Breast epithelium (tissue), 3 donors: ENCODE measurements at regions not wholly inside any gene's neighbourhood (a gene's known extent, or its start where the extent isn't known, plus 50 kb on each side); places are given as distances from the start of the nearest gene placed in this dataset.

Experiments
- CTCF ChIP-seq, 3 donors: fragments of 450-650 bp; IDR thresholded peaks; one replicate each; pipeline ENCODE4 v1.5.1; 2016 to 2017; ENCODE audit warnings: antibody characterized with exemption in 3 of 3, mild to moderate bottlenecking in 3 of 3, moderate library complexity in 3 of 3
- POLR2A ChIP-seq: fragments of 450-650 bp; IDR thresholded peaks from one replicate; pipeline ENCODE4 v1.6.1; 2016; ENCODE audit warnings: antibody characterized with exemption, mild to moderate bottlenecking, moderate library complexity
- POLR2AphosphoS5 ChIP-seq, 3 donors: sonication (generic); formaldehyde crosslinking; IDR thresholded peaks; one replicate each; pipeline ENCODE4 v1.6.1; 2017; ENCODE audit warnings: antibody characterized with exemption in 3 of 3

- TF ChIP-seq POLR2A (no peak), CTCF (IDR thresholded peaks at IDR 0.05) (no peak), POLR2AphosphoS5 (IDR thresholded peaks at IDR 0.05) (no peak)
Observed at GRCh38 chrX:92283308-92283707, 504.1 kb downstream of the PCDH11X start.
